ENCODE measurements at regions not wholly inside any gene's neighbourhood (a gene's known extent, or its start where the extent isn't known, plus 50 kb on each side); places are given as distances from the start of the nearest gene placed in this dataset.
A peak's percentile ranks its signal among the peaks of the same experiment; 100 is the strongest.

DNA sequence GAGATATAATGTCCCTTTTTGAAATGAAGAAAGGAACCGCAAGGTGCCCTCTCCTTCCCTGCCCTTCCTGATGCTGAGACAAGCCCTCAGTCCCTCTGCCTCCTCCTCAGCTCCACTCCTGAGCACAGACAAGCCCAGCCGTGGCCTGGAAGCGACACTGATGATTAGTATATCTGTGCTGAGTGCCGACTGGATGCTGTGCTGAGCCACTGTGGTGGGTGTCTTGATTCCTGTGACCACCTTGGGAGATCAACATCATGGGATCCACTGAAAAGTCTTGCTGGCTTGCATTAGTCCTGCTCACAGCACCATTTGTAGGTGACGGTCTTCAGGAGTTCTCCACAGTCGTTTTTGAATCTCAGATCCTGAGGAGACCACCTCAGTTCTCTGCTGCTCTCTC, 59.5 kb upstream of the HGFAC start:
- no peak for DNase-seq (ENCODE audit: low spot score)

DNA sequence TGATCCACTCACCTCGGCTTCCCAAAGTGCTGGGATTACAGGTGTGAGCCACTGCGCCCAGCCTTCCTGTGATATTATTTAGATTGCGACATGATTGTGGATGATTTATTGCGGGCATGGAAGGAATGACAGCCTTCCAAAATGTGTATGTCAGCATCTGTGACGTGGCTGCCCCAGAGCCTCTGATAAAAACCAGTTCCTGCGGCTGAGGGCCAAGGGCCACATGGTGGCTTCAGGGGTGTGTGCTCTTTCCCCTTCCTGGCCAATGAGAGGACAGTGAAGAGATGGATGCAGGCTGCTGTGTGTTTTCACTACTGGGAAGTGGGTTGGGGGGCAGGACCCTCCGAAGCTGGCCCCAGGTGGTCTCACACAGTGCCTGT, 57.4 kb upstream of the HGFAC start:
- no peak for DNase-seq (ENCODE audit: low spot score)

- DNase-seq (ENCODE audit: low spot score) = no peak
These were observed 56.7 kb upstream of the HGFAC start for GRCh38 chr4:3384771-3385710.

DNA sequence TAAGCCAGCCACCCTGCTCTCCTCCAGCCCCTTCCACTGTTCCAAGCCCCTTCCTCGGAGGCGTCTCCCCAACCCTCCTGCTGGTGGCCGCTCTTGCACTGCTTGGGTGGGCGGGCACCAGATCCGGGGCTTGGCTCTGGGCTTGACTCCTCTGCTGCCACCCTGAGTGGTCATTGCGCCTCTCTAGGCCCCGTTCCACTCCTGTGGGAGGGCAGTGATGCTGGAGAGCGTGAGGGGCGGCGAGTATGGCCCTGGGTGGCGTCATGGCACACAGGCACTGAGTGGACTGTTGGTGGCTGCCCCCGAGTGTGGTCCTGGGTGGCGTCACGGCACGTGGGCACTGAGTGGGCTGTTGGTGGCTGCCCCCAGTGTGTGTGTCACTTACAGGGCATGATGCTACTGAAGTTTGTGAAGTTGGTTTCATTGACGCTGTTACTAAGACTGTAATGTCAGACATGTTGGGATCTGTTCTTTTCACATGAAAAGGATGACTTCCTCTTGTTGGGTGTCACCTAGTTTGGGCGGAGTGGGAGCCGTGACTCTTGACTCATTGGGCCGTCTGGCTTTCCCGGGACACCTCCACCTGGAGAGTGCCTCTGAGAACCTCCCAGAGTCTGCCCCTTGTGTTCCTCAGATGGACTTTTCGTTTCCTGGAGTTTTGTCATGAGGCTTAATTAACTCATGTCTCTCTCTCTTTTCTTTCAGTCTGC, 55.9 kb upstream of the HGFAC start:
- DNase-seq (ENCODE audit: low spot score) = no peak

DNA sequence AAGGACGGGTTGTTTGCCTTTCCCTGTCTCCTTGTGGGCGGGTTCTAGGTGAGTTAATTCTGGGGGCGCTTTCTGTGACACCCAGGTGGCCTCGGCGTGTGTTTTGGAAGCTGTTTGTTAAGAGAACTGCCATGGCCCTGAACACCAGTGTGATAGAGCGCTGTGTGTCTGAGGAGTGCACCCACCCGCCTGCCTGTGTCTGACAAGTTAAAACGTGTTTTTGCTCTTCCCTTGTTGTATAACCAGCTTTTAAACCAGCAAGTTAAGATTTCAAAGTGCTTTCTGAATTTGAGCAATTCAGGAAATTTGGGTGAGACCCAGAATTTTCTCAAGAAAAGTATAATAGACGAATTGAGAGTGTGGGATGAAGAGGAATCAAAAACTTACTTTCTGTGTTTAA, 55.2 kb upstream of the HGFAC start:
- DNase-seq (ENCODE audit: low spot score) = no peak

- no peak for DNase-seq (ENCODE audit: low spot score)
These were observed 54.4 kb upstream of the HGFAC start for GRCh38 chr4:3387154-3387942.

DNA sequence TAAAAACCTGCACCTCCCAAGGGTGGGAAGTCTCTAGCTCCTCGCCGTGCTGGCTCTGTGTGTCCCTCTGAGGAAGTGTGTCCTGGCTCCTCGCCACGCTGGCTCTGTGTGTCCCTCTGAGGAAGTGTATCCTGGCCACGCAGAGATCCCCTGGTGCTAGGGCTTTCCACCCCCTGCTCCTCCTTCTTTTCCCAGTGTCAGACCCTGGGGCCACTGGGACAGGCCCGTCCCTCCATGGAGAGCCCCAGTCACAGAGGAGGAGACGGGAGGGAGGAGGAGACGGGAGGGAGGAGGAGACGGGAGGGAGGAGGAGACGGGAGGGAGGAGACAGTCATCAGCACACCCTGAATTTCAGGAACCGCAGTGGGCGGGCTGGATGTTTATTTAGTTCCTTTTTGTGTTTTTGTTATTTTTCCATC, 53.8 kb upstream of the HGFAC start:
- no peak for DNase-seq (ENCODE audit: low spot score)

DNA sequence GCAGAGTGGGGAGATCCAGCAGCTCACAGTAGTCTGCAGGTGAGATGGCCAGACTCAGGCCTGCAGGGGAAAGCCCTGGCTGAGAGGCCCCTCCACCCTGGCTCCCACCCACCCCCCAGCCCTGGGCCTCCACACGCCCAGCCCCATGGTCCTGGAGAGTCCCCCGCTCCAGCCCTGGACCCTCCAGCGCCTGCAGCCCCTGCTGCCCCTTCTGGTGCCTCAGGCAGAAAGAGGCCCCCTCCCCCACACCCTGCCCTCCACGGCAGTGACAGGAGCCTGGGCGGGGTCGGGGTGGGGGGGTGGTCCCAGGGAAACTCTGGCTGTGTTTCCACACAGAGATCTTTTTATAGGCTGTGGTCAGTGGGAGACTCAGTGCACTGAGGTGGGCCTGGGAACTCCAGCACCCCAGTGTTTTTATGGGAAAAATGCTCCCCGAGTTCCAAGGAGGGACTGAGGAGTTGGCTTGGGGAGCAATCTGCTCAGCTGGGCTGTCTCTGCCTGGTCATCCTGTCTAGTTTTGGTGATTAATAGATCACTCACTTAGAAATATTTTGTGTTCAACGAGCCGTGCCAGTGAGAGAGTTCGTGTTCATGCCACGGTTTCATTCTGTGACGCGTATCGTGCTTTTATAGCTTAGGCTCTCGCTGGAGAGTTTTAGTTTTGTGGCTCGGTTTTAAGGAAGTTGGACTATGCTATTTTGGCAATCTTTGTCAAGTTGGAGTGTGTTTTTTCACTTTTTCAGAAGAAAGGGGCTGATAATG, 53.1 kb upstream of the HGFAC start:
- peak; percentile 53 for DNase-seq (ENCODE audit: low spot score)

- peak; percentile 0 for DNase-seq (ENCODE audit: low spot score)
These were observed 52.2 kb upstream of the HGFAC start for GRCh38 chr4:3389233-3390215.

DNA sequence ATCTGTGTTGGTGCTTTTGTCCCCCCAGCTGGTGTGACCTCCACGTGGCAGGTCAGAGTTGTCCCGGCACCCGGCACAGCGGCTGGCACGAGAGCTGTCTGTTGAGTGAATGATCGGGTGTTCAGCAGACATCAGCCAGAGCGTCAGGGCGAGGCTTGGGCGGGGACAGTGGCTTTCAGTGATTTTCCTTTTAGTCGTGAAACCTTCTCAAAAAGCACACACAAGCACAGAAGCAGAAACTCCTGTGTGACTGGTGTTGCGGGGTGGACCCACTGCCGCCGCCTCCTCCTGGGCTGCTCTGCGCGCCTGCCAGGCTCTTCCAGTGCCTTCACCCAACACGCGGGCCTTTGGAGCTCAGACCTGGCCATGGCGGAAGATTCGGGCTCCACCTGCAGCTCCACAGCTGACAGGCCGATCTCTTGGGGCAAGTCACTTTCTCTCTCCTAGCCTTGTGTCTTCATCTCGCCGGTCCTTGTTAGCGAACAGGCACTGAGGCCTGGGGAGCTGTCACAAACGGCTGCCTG, 51.4 kb upstream of the HGFAC start:
- no peak for DNase-seq (ENCODE audit: low spot score)

DNA sequence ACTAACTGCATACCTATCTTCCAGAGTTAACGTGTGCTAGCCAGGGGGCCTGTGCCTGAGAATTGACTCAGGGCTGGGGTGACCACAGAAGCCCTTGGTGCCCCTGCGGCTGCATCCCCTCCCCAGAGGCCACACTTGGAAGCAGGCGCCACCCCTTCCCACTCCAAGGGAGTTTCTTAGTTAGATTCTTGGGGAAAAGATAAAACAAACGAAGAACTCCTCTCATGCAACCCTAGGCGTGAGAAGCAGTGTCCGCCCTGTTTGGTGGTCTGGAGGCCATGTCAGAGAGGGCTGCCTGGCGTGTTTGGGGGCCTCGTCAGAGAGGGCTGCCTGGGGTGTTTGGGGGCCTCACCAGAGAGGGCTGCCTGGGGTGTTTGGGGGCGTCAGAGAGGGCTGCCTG, 50.3 kb upstream of the HGFAC start:
- no peak for DNase-seq (ENCODE audit: low spot score)

Data from RKO (cell line).